Osteocyte (in vitro differentiated cells): ENCODE measurements at regions not wholly inside any gene's neighbourhood (a gene's known extent, or its start where the extent isn't known, plus 50 kb on each side); places are given as distances from the start of the nearest gene placed in this dataset.

ENCODE experiments used
- DNase-seq: peaks from one replicate; pipeline ENCODE4 v3.0.0; 2021; ENCODE audit warnings: mixed read lengths; ENCODE audit not compliant: unreplicated experiment; ENCODE audit errors: extremely low spot score
- H3K27ac Mint-ChIP-seq: one replicate; pipeline ENCODE4 v1.8.0; 2021; ENCODE audit warnings: mild to moderate bottlenecking, mixed read lengths; ENCODE audit not compliant: unreplicated experiment
- H3K27me3 Mint-ChIP-seq: one replicate; pipeline ENCODE4 v1.8.0; 2021; ENCODE audit warnings: mixed read lengths; ENCODE audit not compliant: unreplicated experiment
- H3K36me3 Mint-ChIP-seq: one replicate; pipeline ENCODE4 v1.8.0; 2021; ENCODE audit warnings: mixed read lengths; ENCODE audit not compliant: unreplicated experiment
- H3K4me1 Mint-ChIP-seq: one replicate; pipeline ENCODE4 v1.8.0; 2021; ENCODE audit warnings: mixed read lengths; ENCODE audit not compliant: unreplicated experiment
- H3K4me3 Mint-ChIP-seq: one replicate; pipeline ENCODE4 v1.8.0; 2021; ENCODE audit warnings: mild to moderate bottlenecking, moderate library complexity, mixed read lengths; ENCODE audit not compliant: unreplicated experiment
- H3K9me3 Mint-ChIP-seq: one replicate; pipeline ENCODE4 v1.8.0; 2021; ENCODE audit warnings: mixed read lengths; ENCODE audit not compliant: unreplicated experiment
- CTCF ChIP-seq: fragments of 200-600 bp; sonication (generic); IDR thresholded peaks from 2 replicates; pipeline ENCODE4 v1.5.0; 2021; ENCODE audit warnings: antibody characterized with exemption, mild to moderate bottlenecking, moderate library complexity

DNA sequence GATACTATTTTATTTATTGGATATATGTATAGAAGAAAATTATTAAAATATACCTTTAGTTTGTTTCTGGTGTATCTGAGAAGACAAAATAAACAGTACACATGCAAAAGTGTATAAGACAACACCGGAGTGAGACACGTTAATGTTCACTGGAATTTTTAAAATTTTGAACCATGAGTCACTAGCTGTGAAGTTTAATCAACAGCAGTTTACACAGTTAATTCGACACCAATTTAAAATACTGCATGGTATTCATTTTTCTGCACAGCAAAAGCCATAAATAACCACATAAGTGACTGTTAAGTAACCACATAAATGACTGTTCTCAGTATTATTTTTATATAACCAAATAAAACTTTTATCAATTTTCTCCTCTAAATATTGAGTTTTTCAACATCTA is 418.7 kb upstream of the NBEA start:
- Mint-ChIP-seq H3K27me3 (peaks cover 6% of the 10 kb centered on the region), H3K36me3 (no peaks in the 10 kb centered on the region), H3K4me1 (peaks cover 10% of the 10 kb centered on the region), H3K4me3 (no peak overlapping the region), H3K27ac (no peak overlapping the region), H3K9me3 (no peaks in the 10 kb centered on the region)
- no peak for DNase-seq
- no peak for TF ChIP-seq CTCF

DNA sequence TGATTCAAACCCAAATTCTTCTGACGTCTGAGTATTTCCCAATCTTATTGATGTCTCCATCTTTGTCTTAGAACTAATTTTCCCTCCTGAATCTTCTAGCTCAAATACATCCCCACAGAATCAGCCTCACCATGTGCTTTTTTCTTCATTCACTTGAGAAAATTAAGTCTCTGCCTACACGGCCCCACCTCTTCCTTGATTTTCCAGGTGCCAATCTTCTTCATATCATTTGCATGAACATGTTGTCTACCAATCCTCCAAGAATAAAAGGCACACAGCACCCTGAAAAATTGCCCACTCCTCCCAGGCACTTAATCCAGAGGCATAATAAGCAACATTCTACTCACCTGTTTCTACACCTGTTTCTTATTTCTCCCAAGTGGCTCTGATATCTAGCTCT is 408.1 kb upstream of the NBEA start:
- Mint-ChIP-seq H3K4me1 (no peaks in the 10 kb centered on the region), H3K4me3 (no peak overlapping the region), H3K36me3 (no peaks in the 10 kb centered on the region), H3K9me3 (no peaks in the 10 kb centered on the region), H3K27ac (no peak overlapping the region), H3K27me3 (peaks cover 5% of the 10 kb centered on the region)
- DNase-seq, result no peak
- TF ChIP-seq CTCF, result no peak

- H3K27ac Mint-ChIP-seq, result no peak overlapping the region
- H3K27me3 Mint-ChIP-seq, result no peaks in the 10 kb centered on the region
- no peak for DNase-seq
- H3K4me3 Mint-ChIP-seq, result no peak overlapping the region
- H3K36me3 Mint-ChIP-seq, result no peaks in the 10 kb centered on the region
- TF ChIP-seq CTCF, result no peak
- peaks cover 8% of the 10 kb centered on the region for H3K9me3 Mint-ChIP-seq
- peaks cover 19% of the 10 kb centered on the region for H3K4me1 Mint-ChIP-seq
Measured at GRCh38 chr13:34542321-34542720, 399.7 kb upstream of the NBEA start.

DNA sequence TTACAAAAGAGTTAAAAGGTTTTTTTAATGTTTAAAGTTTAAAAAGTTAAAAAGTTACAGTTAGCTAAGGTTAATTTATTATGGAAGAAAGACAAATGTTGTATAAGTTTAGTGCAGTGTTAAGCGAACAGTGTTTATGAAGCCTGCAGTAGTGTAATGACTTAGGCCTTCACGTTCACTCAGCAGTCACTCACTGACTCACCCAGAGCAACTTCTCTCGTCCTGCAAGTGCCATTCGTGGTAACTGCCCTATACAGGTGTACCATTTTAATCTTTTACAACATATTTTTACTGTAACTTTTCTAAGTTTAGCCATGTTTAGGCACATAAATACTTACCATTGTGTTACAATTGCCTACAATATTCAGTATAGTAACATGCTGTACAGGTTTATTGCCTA is 398.2 kb upstream of the NBEA start:
- no peak for DNase-seq
- Mint-ChIP-seq H3K9me3 (peaks cover 8% of the 10 kb centered on the region), H3K4me1 (peaks cover 19% of the 10 kb centered on the region), H3K27ac (no peak overlapping the region), H3K27me3 (no peaks in the 10 kb centered on the region), H3K36me3 (no peaks in the 10 kb centered on the region), H3K4me3 (no peak overlapping the region)
- no peak for TF ChIP-seq CTCF

- Mint-ChIP-seq H3K27ac (no peak overlapping the region), H3K4me1 (peaks cover 19% of the 10 kb centered on the region), H3K27me3 (no peaks in the 10 kb centered on the region), H3K36me3 (no peaks in the 10 kb centered on the region), H3K9me3 (peaks cover 8% of the 10 kb centered on the region), H3K4me3 (no peak overlapping the region)
- no peak for DNase-seq
- TF ChIP-seq CTCF, result no peak
Measured at GRCh38 chr13:34545461-34545860, 396.6 kb upstream of the NBEA start.
